ENCODE measurements at regions not wholly inside any gene's neighbourhood (a gene's known extent, or its start where the extent isn't known, plus 50 kb on each side); places are given as distances from the start of the nearest gene placed in this dataset.
"Not testable (repeated sequence)": the region's sequence is repeated elsewhere in the genome, so short reads cannot be mapped to it uniquely, and the experiment has no call there.

GRCh38 chr17:21778866-21779265 is 86.5 kb downstream of the KCNJ18 start:
- ATAC-seq (ENCODE audit: low FRiP score); DNase-seq; intact Hi-C loops (cut with DNase I); H3K27me3 ChIP-seq (ENCODE audit: control insufficient read depth in 1 of 2, insufficient read depth in 2 of 2, low read length in 1 of 2); H3K36me3 ChIP-seq (ENCODE audit: control insufficient read depth in 1 of 2, insufficient read depth in 2 of 2, low read length in 1 of 2); H3K4me1 ChIP-seq (ENCODE audit: control insufficient read depth in 1 of 2, insufficient read depth in 2 of 2, low read length in 2 of 2); H3K27ac ChIP-seq (ENCODE audit: low read depth in 1 of 2, low read length in 2 of 2); H3K9me3 ChIP-seq (ENCODE audit: control insufficient read depth, low read length); H3K4me3 ChIP-seq (ENCODE audit: low read length in 2 of 2): not testable (repeated sequence)
- WGBS, 2 donors, result 58 to 85% methylated on average over 2 of the region's 2 CpGs

- peak in 1 of 2 donors; percentile 61 for DNase-seq
- H3K36me3 ChIP-seq (ENCODE audit: control insufficient read depth in 1 of 2, insufficient read depth in 2 of 2, low read length in 1 of 2); H3K27me3 ChIP-seq (ENCODE audit: control insufficient read depth in 1 of 2, insufficient read depth in 2 of 2, low read length in 1 of 2); H3K27ac ChIP-seq (ENCODE audit: low read depth in 1 of 2, low read length in 2 of 2); intact Hi-C loops (cut with DNase I); ATAC-seq (ENCODE audit: low FRiP score); H3K4me1 ChIP-seq (ENCODE audit: control insufficient read depth in 1 of 2, insufficient read depth in 2 of 2, low read length in 2 of 2); H3K4me3 ChIP-seq (ENCODE audit: low read length in 2 of 2); H3K9me3 ChIP-seq (ENCODE audit: control insufficient read depth, low read length): not testable (repeated sequence)
- 72 to 85% methylated on average over 4 to 8 of the region's 8 CpGs for WGBS, 2 donors
These were observed 88.1 kb downstream of the KCNJ18 start for GRCh38 chr17:21780293-21780888.

GRCh38 chr17:21780919-21781665 is 88.8 kb downstream of the KCNJ18 start:
- H3K4me1 ChIP-seq (ENCODE audit: control insufficient read depth in 1 of 2, insufficient read depth in 2 of 2, low read length in 2 of 2); intact Hi-C loops (cut with DNase I); DNase-seq; H3K9me3 ChIP-seq (ENCODE audit: control insufficient read depth, low read length); H3K27ac ChIP-seq (ENCODE audit: low read depth in 1 of 2, low read length in 2 of 2); H3K36me3 ChIP-seq (ENCODE audit: control insufficient read depth in 1 of 2, insufficient read depth in 2 of 2, low read length in 1 of 2); ATAC-seq (ENCODE audit: low FRiP score); H3K27me3 ChIP-seq (ENCODE audit: control insufficient read depth in 1 of 2, insufficient read depth in 2 of 2, low read length in 1 of 2); H3K4me3 ChIP-seq (ENCODE audit: low read length in 2 of 2): not testable (repeated sequence)
- WGBS, 2 donors, result 46 to 65% methylated on average over 5 of the region's 5 CpGs

GRCh38 chr17:21781666-21782024 is 89.3 kb downstream of the KCNJ18 start:
- H3K9me3 ChIP-seq (ENCODE audit: control insufficient read depth, low read length); H3K27me3 ChIP-seq (ENCODE audit: control insufficient read depth in 1 of 2, insufficient read depth in 2 of 2, low read length in 1 of 2); H3K4me3 ChIP-seq (ENCODE audit: low read length in 2 of 2); H3K36me3 ChIP-seq (ENCODE audit: control insufficient read depth in 1 of 2, insufficient read depth in 2 of 2, low read length in 1 of 2); H3K27ac ChIP-seq (ENCODE audit: low read depth in 1 of 2, low read length in 2 of 2); DNase-seq; H3K4me1 ChIP-seq (ENCODE audit: control insufficient read depth in 1 of 2, insufficient read depth in 2 of 2, low read length in 2 of 2); intact Hi-C loops (cut with DNase I): not testable (repeated sequence)
- peak; percentile 55 for ATAC-seq (ENCODE audit: low FRiP score)
- WGBS, 2 donors, result 57 to 60% methylated on average over 9 of the region's 9 CpGs

GRCh38 chr17:21782107-21782506 is 89.8 kb downstream of the KCNJ18 start:
- intact Hi-C loops (cut with DNase I); DNase-seq; H3K4me3 ChIP-seq (ENCODE audit: low read length in 2 of 2); H3K27ac ChIP-seq (ENCODE audit: low read depth in 1 of 2, low read length in 2 of 2); H3K4me1 ChIP-seq (ENCODE audit: control insufficient read depth in 1 of 2, insufficient read depth in 2 of 2, low read length in 2 of 2); H3K36me3 ChIP-seq (ENCODE audit: control insufficient read depth in 1 of 2, insufficient read depth in 2 of 2, low read length in 1 of 2); H3K27me3 ChIP-seq (ENCODE audit: control insufficient read depth in 1 of 2, insufficient read depth in 2 of 2, low read length in 1 of 2); H3K9me3 ChIP-seq (ENCODE audit: control insufficient read depth, low read length): not testable (repeated sequence)
- peak; percentile 56 for ATAC-seq (ENCODE audit: low FRiP score)
- WGBS, 2 donors, result 49 to 91% methylated on average over 4 to 9 of the region's 9 CpGs

- H3K27me3 ChIP-seq (ENCODE audit: control insufficient read depth in 1 of 2, insufficient read depth in 2 of 2, low read length in 1 of 2); DNase-seq; intact Hi-C loops (cut with DNase I); H3K4me1 ChIP-seq (ENCODE audit: control insufficient read depth in 1 of 2, insufficient read depth in 2 of 2, low read length in 2 of 2); H3K4me3 ChIP-seq (ENCODE audit: low read length in 2 of 2); H3K36me3 ChIP-seq (ENCODE audit: control insufficient read depth in 1 of 2, insufficient read depth in 2 of 2, low read length in 1 of 2); H3K27ac ChIP-seq (ENCODE audit: low read depth in 1 of 2, low read length in 2 of 2); H3K9me3 ChIP-seq (ENCODE audit: control insufficient read depth, low read length): not testable (repeated sequence)
- peak; percentile 36 for ATAC-seq (ENCODE audit: low FRiP score)
- WGBS, 2 donors, result 74 to 77% methylated on average over 5 to 6 of the region's 6 CpGs
These were observed 90.3 kb downstream of the KCNJ18 start for GRCh38 chr17:21782604-21783003.

GRCh38 chr17:21783017-21783416 is 90.7 kb downstream of the KCNJ18 start:
- H3K4me3 ChIP-seq (ENCODE audit: low read length in 2 of 2); H3K27me3 ChIP-seq (ENCODE audit: control insufficient read depth in 1 of 2, insufficient read depth in 2 of 2, low read length in 1 of 2); H3K27ac ChIP-seq (ENCODE audit: low read depth in 1 of 2, low read length in 2 of 2); H3K36me3 ChIP-seq (ENCODE audit: control insufficient read depth in 1 of 2, insufficient read depth in 2 of 2, low read length in 1 of 2); intact Hi-C loops (cut with DNase I); H3K4me1 ChIP-seq (ENCODE audit: control insufficient read depth in 1 of 2, insufficient read depth in 2 of 2, low read length in 2 of 2); H3K9me3 ChIP-seq (ENCODE audit: control insufficient read depth, low read length): not testable (repeated sequence)
- peak; percentile 46 for ATAC-seq (ENCODE audit: low FRiP score)
- DNase-seq, result peak in 1 of 2 donors; percentile 68
- 64 to 86% methylated on average over 6 to 8 of the region's 8 CpGs for WGBS, 2 donors

GRCh38 chr17:21814272-21814671 is 121.9 kb downstream of the KCNJ18 start:
- intact Hi-C loops (cut with DNase I); H3K9me3 ChIP-seq (ENCODE audit: control insufficient read depth, low read length); H3K4me3 ChIP-seq (ENCODE audit: low read length in 2 of 2); H3K4me1 ChIP-seq (ENCODE audit: control insufficient read depth in 1 of 2, insufficient read depth in 2 of 2, low read length in 2 of 2); H3K27ac ChIP-seq (ENCODE audit: low read depth in 1 of 2, low read length in 2 of 2); DNase-seq; ATAC-seq (ENCODE audit: low FRiP score); H3K27me3 ChIP-seq (ENCODE audit: control insufficient read depth in 1 of 2, insufficient read depth in 2 of 2, low read length in 1 of 2); H3K36me3 ChIP-seq (ENCODE audit: control insufficient read depth in 1 of 2, insufficient read depth in 2 of 2, low read length in 1 of 2): not testable (repeated sequence)
- 81 to 83% methylated on average over 9 of the region's 9 CpGs for WGBS, 2 donors

GRCh38 chr17:21814776-21815175 is 122.5 kb downstream of the KCNJ18 start:
- 88% methylated on average over 9 of the region's 9 CpGs for WGBS, 2 donors
- Histone ChIP-seq H3K36me3 (ENCODE audit: control insufficient read depth in 1 of 2, insufficient read depth in 2 of 2, low read length in 1 of 2) (no peaks in the 10 kb centered on the region), H3K4me1 (ENCODE audit: control insufficient read depth in 1 of 2, insufficient read depth in 2 of 2, low read length in 2 of 2) (no peaks in the 10 kb centered on the region), H3K27ac (ENCODE audit: low read depth in 1 of 2, low read length in 2 of 2) (no peak overlapping the region), H3K4me3 (ENCODE audit: low read length in 2 of 2) (no peak overlapping the region), H3K9me3 (ENCODE audit: control insufficient read depth, low read length) (no peaks in the 10 kb centered on the region), H3K27me3 (ENCODE audit: control insufficient read depth in 1 of 2, insufficient read depth in 2 of 2, low read length in 1 of 2) (no peaks in the 10 kb centered on the region)
- peak in 1 of 2 donors; percentile 71 for DNase-seq
- intact Hi-C loops (cut with DNase I), result no loop called here
- peak; percentile 64 for ATAC-seq (ENCODE audit: low FRiP score)
